HG03066 (cell line): ENCODE measurements at regions not wholly inside any gene's neighbourhood (a gene's known extent, or its start where the extent isn't known, plus 50 kb on each side); places are given as distances from the start of the nearest gene placed in this dataset.

Experiments
- ATAC-seq: cut with Tn5 transposase; IDR thresholded peaks from one replicate; pipeline ENCODE4 v1.9.1; 2021; ENCODE audit warnings: low read depth; ENCODE audit not compliant: unreplicated experiment

- no peak for ATAC-seq
Measured at GRCh38 chr3:14307656-14308302, 94.6 kb upstream of the SLC6A6 start.

- no peak for ATAC-seq
Measured at GRCh38 chr3:14311729-14312128, 90.7 kb upstream of the SLC6A6 start.

GRCh38 chr3:14312375-14312774 lies 90.0 kb upstream of the SLC6A6 start:
- ATAC-seq, result no peak

- ATAC-seq, result no peak
Measured at GRCh38 chr3:14317057-14317553, 85.3 kb upstream of the SLC6A6 start.

GRCh38 chr3:14318646-14319045 lies 83.8 kb upstream of the SLC6A6 start:
- ATAC-seq, result no peak

- ATAC-seq, result peak; percentile 92
Measured at GRCh38 chr3:14319654-14320182, 82.7 kb upstream of the SLC6A6 start.

GRCh38 chr3:14320219-14320618 lies 82.2 kb upstream of the SLC6A6 start:
- ATAC-seq, result no peak

- ATAC-seq, result no peak
Measured at GRCh38 chr3:14322001-14322400, 80.4 kb upstream of the SLC6A6 start.

- ATAC-seq, result no peak
Measured at GRCh38 chr3:14322667-14323295, 79.6 kb upstream of the SLC6A6 start.

GRCh38 chr3:14323401-14324223 lies 78.8 kb upstream of the SLC6A6 start:
- ATAC-seq, result no peak

GRCh38 chr3:14324224-14324944 lies 78.0 kb upstream of the SLC6A6 start:
- no peak for ATAC-seq

GRCh38 chr3:14328422-14328821 lies 74.0 kb upstream of the SLC6A6 start:
- ATAC-seq, result no peak

- no peak for ATAC-seq
Measured at GRCh38 chr3:14329116-14329830, 73.1 kb upstream of the SLC6A6 start.

- no peak for ATAC-seq
Measured at GRCh38 chr3:14329842-14330241, 72.6 kb upstream of the SLC6A6 start.

- ATAC-seq, result no peak
Measured at GRCh38 chr3:14330508-14330907, 71.9 kb upstream of the SLC6A6 start.

GRCh38 chr3:14331251-14331650 lies 71.2 kb upstream of the SLC6A6 start:
- ATAC-seq, result no peak

- no peak for ATAC-seq
Measured at GRCh38 chr3:14332392-14332791, 70.0 kb upstream of the SLC6A6 start.

- no peak for ATAC-seq
Measured at GRCh38 chr3:14333215-14333614, 69.2 kb upstream of the SLC6A6 start.

GRCh38 chr3:14333621-14334020 lies 68.8 kb upstream of the SLC6A6 start:
- ATAC-seq, result no peak

- no peak for ATAC-seq
Measured at GRCh38 chr3:14334136-14334535, 68.3 kb upstream of the SLC6A6 start.
